HG03196 (cell line): ENCODE measurements at regions not wholly inside any gene's neighbourhood (a gene's known extent, or its start where the extent isn't known, plus 50 kb on each side); places are given as distances from the start of the nearest gene placed in this dataset.

Experiments used
- ATAC-seq: cut with Tn5 transposase; IDR thresholded peaks from one replicate; pipeline ENCODE4 v1.9.1; 2021; ENCODE audit not compliant: unreplicated experiment

DNA sequence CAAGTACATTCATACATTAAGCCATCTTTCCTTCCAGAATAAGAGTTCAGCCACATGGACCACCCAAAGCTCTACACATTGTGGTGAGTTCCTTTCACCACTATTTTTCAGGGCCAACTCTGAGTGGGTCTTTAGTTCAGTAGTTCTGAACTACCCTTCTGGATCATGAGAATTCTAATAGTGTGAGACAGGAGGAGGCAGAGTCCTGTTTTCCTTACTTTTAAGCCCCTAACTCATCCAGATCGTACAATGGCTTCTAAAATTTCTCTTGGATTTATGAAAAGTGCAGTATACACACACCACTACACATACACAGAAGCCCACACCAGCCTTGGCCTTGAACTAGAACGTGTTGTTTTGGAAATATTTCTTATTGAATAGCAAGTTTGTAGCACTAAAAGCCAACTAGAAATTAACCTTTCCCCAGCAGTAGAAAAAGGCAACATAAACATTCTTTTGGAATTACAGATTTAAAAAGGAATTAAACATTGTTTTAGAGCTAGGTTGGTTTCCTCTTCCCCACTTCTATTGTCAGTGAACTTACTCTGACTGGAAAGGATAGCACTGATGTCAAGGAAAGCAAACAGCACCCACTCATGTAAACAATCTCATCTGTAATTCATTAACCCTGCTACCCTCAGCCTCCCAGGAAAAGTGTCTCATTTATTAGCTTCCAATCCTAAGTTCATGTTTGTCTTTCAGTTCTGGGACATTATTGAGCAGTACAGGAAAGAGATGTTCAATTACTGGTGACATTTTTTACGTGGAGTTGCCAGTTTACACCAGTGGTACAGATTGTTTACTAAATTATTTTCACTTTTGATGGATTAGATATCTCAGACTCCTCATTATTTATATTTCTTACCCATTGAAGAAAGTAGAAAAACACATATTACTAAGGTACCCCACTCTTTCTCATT lies 95.7 kb upstream of the AGTR1 start:
- no peak for ATAC-seq

- no peak for ATAC-seq
Measured at GRCh38 chr3:148604270-148605085, 93.2 kb upstream of the AGTR1 start.

DNA sequence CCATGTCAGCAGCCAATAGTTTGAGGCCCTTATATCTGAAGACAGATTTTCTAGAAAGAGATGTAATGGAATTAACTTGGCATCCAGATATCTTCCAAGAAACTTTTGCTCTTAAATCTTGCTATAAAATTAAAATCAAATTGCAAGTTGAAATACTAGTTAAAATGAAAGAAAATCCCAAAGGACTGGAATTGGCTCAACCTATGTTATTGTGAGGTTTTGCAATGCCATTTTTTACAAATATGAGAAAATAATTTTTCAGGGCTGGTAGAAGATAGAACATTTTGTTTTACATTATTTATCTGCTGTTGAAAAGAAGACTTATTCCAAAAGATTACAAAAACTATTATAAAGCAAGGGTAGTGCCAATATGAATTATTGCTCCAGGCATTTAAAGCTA lies 92.2 kb upstream of the AGTR1 start:
- no peak for ATAC-seq

DNA sequence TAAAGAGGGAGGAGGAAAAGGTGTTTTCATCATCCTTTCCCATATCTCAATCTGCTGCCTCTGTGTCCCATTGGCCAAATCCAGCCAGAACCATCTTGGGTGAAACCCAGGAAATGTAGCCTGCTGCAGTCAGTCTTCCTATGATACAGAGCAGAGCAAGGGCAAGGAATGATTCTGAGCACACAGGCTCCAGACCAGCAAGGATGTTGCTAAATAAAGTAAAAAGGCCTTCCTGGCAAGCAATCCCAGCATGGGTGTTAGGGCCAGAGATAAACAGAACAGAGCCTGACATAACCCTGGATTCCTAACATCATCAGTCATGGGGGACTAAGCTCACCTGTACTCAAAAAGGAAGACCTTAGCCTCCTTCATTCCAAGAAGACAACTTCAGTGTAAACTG lies 90.7 kb upstream of the AGTR1 start:
- ATAC-seq = no peak

GRCh38 chr3:148607491-148607890 lies 90.2 kb upstream of the AGTR1 start:
- no peak for ATAC-seq

- ATAC-seq = no peak
Measured at GRCh38 chr3:148612278-148612677, 85.4 kb upstream of the AGTR1 start.

GRCh38 chr3:148615382-148615781 lies 82.3 kb upstream of the AGTR1 start:
- ATAC-seq = no peak

DNA sequence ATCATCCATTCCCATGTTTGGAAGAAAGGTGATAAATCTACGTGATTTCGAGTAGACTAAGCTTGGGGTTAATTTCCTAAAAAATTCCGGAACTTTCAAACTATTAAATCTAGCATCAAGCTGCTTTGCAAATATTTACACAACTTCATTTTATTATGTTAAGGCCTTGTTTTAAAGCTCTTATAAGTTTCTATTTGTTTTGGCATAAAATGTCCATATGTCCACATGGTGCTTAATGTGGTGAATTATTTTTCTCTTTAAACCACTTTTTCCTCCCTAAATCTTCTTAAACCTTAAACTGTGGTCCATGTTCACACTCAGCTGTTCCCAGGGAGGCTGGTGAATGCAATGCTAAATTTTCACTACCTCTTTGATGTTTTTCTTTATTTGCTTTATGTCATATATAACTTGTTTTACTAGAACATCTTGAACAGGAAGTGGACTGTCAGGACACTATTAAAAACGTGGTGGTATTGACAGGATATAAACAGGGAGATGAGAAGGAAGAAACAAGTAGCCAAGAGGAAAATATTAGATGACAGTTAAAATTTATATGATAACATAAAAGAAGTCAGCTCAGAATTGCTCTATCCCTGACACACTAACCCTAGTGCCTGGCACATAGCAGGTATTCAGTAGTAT lies 72.5 kb upstream of the AGTR1 start:
- no peak for ATAC-seq

GRCh38 chr3:148625991-148626390 lies 71.7 kb upstream of the AGTR1 start:
- ATAC-seq = no peak

- no peak for ATAC-seq
Measured at GRCh38 chr3:148629006-148629405, 68.7 kb upstream of the AGTR1 start.

DNA sequence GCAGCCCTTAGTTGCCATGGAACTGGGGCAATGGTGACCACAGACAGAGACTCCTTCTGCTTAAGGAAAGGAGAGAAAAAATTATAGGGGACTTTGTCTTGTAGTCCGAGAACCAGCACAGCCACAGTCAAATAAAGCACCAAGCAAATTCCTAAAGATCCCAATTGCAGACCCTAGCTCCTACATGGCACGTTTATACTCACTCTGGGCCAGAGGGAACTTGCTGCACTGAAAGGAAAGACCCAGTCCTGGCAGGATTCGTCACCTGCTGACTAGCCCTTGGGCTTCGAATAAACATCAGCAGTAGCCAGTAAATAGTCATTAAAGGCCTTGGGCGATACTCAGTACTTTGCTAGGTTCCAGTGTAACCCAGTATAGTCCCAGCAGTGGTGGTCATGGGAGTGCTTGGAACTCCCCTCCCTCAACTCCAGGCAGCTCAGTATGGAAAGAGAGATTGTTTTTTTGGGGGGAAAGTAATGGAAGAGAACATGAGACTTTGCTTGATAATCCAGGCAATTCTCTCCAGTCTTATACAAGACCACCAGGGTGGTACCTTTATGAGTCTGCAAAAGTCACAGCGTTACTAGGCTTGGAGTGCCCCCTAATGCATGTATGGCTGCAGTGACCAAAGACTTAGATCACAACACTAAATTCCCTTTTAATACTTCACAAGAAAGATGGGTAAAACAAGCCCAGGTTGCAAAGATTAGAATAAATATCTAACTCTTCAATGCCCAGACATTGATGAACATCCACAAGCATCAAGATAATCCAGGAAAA lies 66.4 kb upstream of the AGTR1 start:
- ATAC-seq = no peak

- no peak for ATAC-seq
Measured at GRCh38 chr3:148641722-148642121, 56.0 kb upstream of the AGTR1 start.

DNA sequence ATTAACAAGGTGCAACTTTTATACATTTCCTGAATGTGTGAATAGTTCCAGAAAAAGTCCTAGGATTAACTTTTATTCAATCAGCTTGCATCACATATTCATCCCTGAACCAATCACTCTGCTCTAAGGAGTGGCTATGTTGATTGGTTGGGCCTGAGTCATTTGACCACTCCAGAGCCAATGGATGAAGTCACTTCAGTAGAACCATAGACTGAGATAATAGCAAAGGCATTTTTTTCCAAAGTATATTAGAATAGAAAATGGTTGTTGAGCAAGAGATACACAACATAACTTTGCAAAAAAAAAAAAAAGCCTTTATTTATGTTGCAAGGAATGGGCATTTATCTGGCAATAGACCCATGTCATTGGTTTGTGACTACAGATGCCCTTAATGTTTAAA lies 55.5 kb upstream of the AGTR1 start:
- ATAC-seq = no peak

DNA sequence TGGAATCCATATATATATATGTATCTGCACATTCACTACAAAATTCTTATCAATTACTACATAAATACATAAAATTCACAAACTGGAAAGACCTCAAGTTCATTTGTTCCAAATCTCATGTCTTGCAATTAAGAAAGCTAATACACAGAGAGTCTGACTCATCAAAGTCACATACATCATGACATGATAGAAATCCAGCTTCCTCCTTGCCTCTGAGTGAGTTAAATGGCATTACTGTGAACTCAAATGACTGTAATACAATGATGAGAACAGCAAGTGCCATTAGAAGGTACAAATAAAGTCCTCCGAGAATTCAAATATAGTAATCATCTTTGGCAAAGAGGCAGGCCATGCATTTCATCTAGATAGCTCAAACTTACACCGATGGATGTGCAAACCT lies 55.1 kb upstream of the AGTR1 start:
- ATAC-seq = no peak

DNA sequence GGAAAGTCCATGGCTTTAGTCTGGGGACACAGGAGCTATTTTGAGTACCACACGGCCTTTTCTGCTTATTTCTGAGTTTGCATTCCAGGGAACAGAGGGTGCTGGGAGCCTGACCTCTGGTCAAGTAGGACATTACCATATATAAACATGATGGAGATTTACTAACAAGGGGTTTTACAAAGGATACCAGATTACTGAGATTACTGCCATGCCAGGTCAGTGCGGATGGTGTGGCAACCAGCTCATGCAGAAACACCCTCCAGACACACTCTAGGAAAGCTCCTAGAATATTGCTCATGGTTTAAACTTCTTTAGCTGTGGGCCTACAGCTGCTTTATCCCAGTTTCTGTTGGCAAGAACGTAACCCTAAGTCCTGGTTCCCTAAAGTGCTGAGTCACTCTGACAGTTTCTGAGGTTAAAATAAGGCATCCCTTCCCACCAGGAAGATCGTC lies 54.3 kb upstream of the AGTR1 start:
- no peak for ATAC-seq

- ATAC-seq = no peak
Measured at GRCh38 chr3:148646126-148646665, 51.5 kb upstream of the AGTR1 start.
